Parathyroid adenoma (tissue), 2 donors: ENCODE measurements at regions not wholly inside any gene's neighbourhood (a gene's known extent, or its start where the extent isn't known, plus 50 kb on each side); places are given as distances from the start of the nearest gene placed in this dataset.

Experiments used
- H2AFZ ChIP-seq: fragments of 300-600 bp; sonication (generic); one replicate; pipeline ENCODE4 v1.7.0; 2017; ENCODE audit warnings: antibody characterized with exemption, mild to moderate bottlenecking
- H3K27ac ChIP-seq: fragments of 300-600 bp; sonication (generic); one replicate; pipeline ENCODE4 v1.7.0; 2017
- H3K27me3 ChIP-seq: fragments of 300-600 bp; sonication (generic); one replicate; pipeline ENCODE4 v1.7.0; 2017; ENCODE audit warnings: low read length; ENCODE audit not compliant: control insufficient read depth, insufficient read depth
- H3K36me3 ChIP-seq: fragments of 300-600 bp; sonication (generic); one replicate; pipeline ENCODE4 v1.7.0; 2017; ENCODE audit warnings: low read length; ENCODE audit not compliant: control insufficient read depth, insufficient read depth
- H3K4me1 ChIP-seq: fragments of 300-600 bp; sonication (generic); one replicate; pipeline ENCODE4 v1.7.0; 2017; ENCODE audit warnings: control low read depth
- H3K4me2 ChIP-seq: fragments of 300-600 bp; sonication (generic); one replicate; pipeline ENCODE4 v1.7.0; 2017; ENCODE audit warnings: low read length
- H3K4me3 ChIP-seq: fragments of 300-600 bp; sonication (generic); one replicate; pipeline ENCODE4 v1.7.0; 2017; ENCODE audit warnings: low read depth, low read length
- H3K79me2 ChIP-seq: fragments of 300-600 bp; sonication (generic); one replicate; pipeline ENCODE4 v1.7.0; 2017; ENCODE audit warnings: control low read depth
- H3K9ac ChIP-seq: fragments of 300-600 bp; sonication (generic); one replicate; pipeline ENCODE4 v1.7.0; 2017; ENCODE audit warnings: mild to moderate bottlenecking
- H3K9me3 ChIP-seq: fragments of 300-600 bp; sonication (generic); one replicate; pipeline ENCODE4 v1.7.0; 2017; ENCODE audit warnings: low read length; ENCODE audit not compliant: control insufficient read depth
- TF ChIP-seq, protein P1 (sequence below): fragments of 300-600 bp; sonication (generic); IDR thresholded peaks from one replicate; pipeline ENCODE4 v1.7.0; 2017; ENCODE audit warnings: antibody characterized with exemption, mild to moderate bottlenecking
- donor health status: primary hyperparathyroidism.

DNA sequence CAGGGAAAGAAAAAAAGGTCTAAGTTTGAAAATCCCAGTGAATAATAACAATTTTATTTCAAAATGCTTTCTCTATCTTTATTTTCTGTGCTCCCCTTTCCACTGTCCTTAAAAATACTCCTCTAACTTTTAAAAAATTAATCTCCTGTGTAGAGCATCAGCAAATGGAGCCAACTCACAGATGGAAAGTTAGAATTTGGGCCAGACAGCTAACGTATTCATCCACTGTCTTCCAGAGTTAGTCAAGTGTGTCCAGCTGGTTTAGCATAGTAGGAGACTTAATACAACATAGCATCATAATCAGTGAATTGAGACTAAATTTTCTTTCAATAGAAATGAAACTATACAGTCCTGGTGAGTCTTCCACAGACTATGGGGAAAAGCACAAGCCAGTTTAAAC lies 419.0 kb upstream of the LRRC7 start:
- Histone ChIP-seq H3K4me3 (no peak overlapping the region), H2AFZ (no peak overlapping the region), H3K9me3 (no peaks in the 10 kb centered on the region), H3K27me3 (no peaks in the 10 kb centered on the region), H3K4me2 (no peak overlapping the region), H3K27ac (no peak overlapping the region), H3K4me1 (no peaks in the 10 kb centered on the region), H3K79me2 (no peaks in the 10 kb centered on the region), H3K9ac (no peak overlapping the region), H3K36me3 (no peaks in the 10 kb centered on the region)
- TF ChIP-seq, protein P1, sequence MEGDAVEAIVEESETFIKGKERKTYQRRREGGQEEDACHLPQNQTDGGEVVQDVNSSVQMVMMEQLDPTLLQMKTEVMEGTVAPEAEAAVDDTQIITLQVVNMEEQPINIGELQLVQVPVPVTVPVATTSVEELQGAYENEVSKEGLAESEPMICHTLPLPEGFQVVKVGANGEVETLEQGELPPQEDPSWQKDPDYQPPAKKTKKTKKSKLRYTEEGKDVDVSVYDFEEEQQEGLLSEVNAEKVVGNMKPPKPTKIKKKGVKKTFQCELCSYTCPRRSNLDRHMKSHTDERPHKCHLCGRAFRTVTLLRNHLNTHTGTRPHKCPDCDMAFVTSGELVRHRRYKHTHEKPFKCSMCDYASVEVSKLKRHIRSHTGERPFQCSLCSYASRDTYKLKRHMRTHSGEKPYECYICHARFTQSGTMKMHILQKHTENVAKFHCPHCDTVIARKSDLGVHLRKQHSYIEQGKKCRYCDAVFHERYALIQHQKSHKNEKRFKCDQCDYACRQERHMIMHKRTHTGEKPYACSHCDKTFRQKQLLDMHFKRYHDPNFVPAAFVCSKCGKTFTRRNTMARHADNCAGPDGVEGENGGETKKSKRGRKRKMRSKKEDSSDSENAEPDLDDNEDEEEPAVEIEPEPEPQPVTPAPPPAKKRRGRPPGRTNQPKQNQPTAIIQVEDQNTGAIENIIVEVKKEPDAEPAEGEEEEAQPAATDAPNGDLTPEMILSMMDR, result no peak

GRCh38 chr1:69157046-69157756 lies 410.5 kb upstream of the LRRC7 start:
- no peaks in the 10 kb centered on the region for H3K9me3 ChIP-seq
- H2AFZ ChIP-seq, result no peak overlapping the region
- no peak overlapping the region for H3K4me3 ChIP-seq
- no peak overlapping the region for H3K27ac ChIP-seq
- no peaks in the 10 kb centered on the region for H3K4me1 ChIP-seq
- TF ChIP-seq, protein P1, result no peak
- H3K79me2 ChIP-seq, result no peaks in the 10 kb centered on the region
- H3K36me3 ChIP-seq, result no peaks in the 10 kb centered on the region
- H3K4me2 ChIP-seq, result no peak overlapping the region
- H3K9ac ChIP-seq, result no peak overlapping the region
- H3K27me3 ChIP-seq, result no peaks in the 10 kb centered on the region

DNA sequence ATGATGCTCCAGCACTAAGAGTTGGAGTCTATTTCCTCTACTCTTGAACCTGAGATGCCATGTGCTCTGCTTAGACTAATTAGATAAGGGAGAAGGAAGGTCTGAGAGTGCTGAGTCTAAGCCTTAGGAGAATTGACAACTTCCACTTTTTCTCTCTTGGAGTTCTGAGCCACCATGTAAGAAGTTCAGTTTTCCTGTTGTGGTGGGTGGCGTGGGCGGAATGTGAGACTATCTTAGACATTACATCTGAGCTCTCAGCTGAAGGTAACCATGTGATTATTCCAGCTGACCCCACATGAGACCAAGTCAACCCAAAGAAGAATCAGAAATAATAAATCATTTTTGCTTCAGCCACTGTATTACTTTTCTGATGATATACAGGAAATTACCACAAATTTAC lies 404.5 kb upstream of the LRRC7 start:
- no peak overlapping the region for H3K27ac ChIP-seq

DNA sequence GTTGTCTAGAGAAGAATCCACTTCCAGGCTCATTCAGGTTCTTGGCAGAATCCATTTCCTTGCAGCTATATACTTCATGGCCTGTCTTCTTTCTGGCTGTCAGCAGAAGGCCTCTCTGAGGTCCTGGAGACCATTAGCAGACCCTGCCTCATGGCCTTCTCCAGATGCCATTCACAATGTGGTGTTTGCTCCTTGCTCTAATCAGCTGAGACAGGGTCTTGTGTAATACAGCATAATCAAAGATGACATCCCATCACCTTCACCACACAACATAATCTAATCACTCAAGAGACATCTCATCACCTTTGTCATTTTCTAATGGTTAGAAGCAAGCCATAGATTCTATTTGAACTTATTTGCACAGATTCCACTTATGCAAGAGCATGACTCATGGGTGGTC lies 403.9 kb upstream of the LRRC7 start:
- no peaks in the 10 kb centered on the region for H3K4me1 ChIP-seq
- no peak overlapping the region for H3K4me2 ChIP-seq
- H2AFZ ChIP-seq, result no peak overlapping the region
- no peak overlapping the region for H3K9ac ChIP-seq
- no peak overlapping the region for H3K27ac ChIP-seq
- TF ChIP-seq, protein P1, result no peak
- no peaks in the 10 kb centered on the region for H3K9me3 ChIP-seq
- no peaks in the 10 kb centered on the region for H3K79me2 ChIP-seq
- H3K27me3 ChIP-seq, result no peaks in the 10 kb centered on the region
- H3K4me3 ChIP-seq, result no peak overlapping the region
- no peaks in the 10 kb centered on the region for H3K36me3 ChIP-seq

More for the DNA sequence above, 404.5 kb upstream of the LRRC7 start:
- H3K4me2 ChIP-seq, result no peak overlapping the region
- H3K9me3 ChIP-seq, result no peaks in the 10 kb centered on the region
- no peaks in the 10 kb centered on the region for H3K79me2 ChIP-seq
- no peaks in the 10 kb centered on the region for H3K27me3 ChIP-seq
- TF ChIP-seq, protein P1, result no peak
- H2AFZ ChIP-seq, result no peak overlapping the region
- no peak overlapping the region for H3K9ac ChIP-seq
- H3K4me3 ChIP-seq, result no peak overlapping the region
- no peaks in the 10 kb centered on the region for H3K36me3 ChIP-seq
- no peaks in the 10 kb centered on the region for H3K4me1 ChIP-seq

- no peak overlapping the region for H3K4me2 ChIP-seq
- H3K36me3 ChIP-seq, result no peaks in the 10 kb centered on the region
- no peak overlapping the region for H3K9ac ChIP-seq
- TF ChIP-seq, protein P1, result no peak
- H3K4me1 ChIP-seq, result no peaks in the 10 kb centered on the region
- H3K27me3 ChIP-seq, result no peaks in the 10 kb centered on the region
- H3K9me3 ChIP-seq, result no peaks in the 10 kb centered on the region
- no peak overlapping the region for H3K4me3 ChIP-seq
- no peak overlapping the region for H2AFZ ChIP-seq
- H3K79me2 ChIP-seq, result no peaks in the 10 kb centered on the region
- H3K27ac ChIP-seq, result no peak overlapping the region
Observed at GRCh38 chr1:69167876-69168275, 399.8 kb upstream of the LRRC7 start.
